HG03565 (cell line): ENCODE measurements at regions not wholly inside any gene's neighbourhood (a gene's known extent, or its start where the extent isn't known, plus 50 kb on each side); places are given as distances from the start of the nearest gene placed in this dataset.

Source experiments
- ATAC-seq: cut with Tn5 transposase; IDR thresholded peaks from one replicate; pipeline ENCODE4 v1.9.1; 2021; ENCODE audit warnings: mild to moderate bottlenecking, moderate library complexity; ENCODE audit not compliant: unreplicated experiment

GRCh38 chr11:109343242-109343641 is 78.7 kb upstream of the C11orf87 start:
- ATAC-seq: no peak

- ATAC-seq: no peak
Measured at GRCh38 chr11:109347304-109347703, 74.7 kb upstream of the C11orf87 start.

GRCh38 chr11:109349276-109350080 is 72.5 kb upstream of the C11orf87 start:
- no peak for ATAC-seq

- no peak for ATAC-seq
Measured at GRCh38 chr11:109350091-109350490, 71.9 kb upstream of the C11orf87 start.

- no peak for ATAC-seq
Measured at GRCh38 chr11:109362059-109362458, 59.9 kb upstream of the C11orf87 start.

GRCh38 chr11:109363682-109364081 is 58.3 kb upstream of the C11orf87 start:
- no peak for ATAC-seq

GRCh38 chr11:109364851-109365250 is 57.1 kb upstream of the C11orf87 start:
- no peak for ATAC-seq

GRCh38 chr11:109371444-109372176 is 50.4 kb upstream of the C11orf87 start:
- no peak for ATAC-seq
